Chondrocyte (in vitro differentiated cells): ENCODE measurements at regions not wholly inside any gene's neighbourhood (a gene's known extent, or its start where the extent isn't known, plus 50 kb on each side); places are given as distances from the start of the nearest gene placed in this dataset.
"Not testable (repeated sequence)": the region's sequence is repeated elsewhere in the genome, so short reads cannot be mapped to it uniquely, and the experiment has no call there.

Experiments
- DNase-seq: peaks from one replicate; pipeline ENCODE4 v3.0.0; 2021; ENCODE audit warnings: mixed read lengths, low spot score
- H3K27ac Mint-ChIP-seq: one replicate; pipeline ENCODE4 v1.8.0; 2021; ENCODE audit warnings: mild to moderate bottlenecking, moderate library complexity, mixed read lengths; ENCODE audit not compliant: unreplicated experiment
- H3K27me3 Mint-ChIP-seq: 2 replicates; pipeline ENCODE4 v1.8.0; 2021; ENCODE audit warnings: low read depth, mixed read lengths
- H3K36me3 Mint-ChIP-seq: 2 replicates; pipeline ENCODE4 v1.8.0; 2021; ENCODE audit warnings: low read depth, mixed read lengths
- H3K4me1 Mint-ChIP-seq: 2 replicates; pipeline ENCODE4 v1.8.0; 2021; ENCODE audit warnings: low read depth, mild to moderate bottlenecking, mixed read lengths
- H3K4me3 Mint-ChIP-seq: one replicate; pipeline ENCODE4 v1.8.0; 2021; ENCODE audit warnings: mild to moderate bottlenecking, moderate library complexity, mixed read lengths; ENCODE audit not compliant: unreplicated experiment
- H3K9me3 Mint-ChIP-seq: 2 replicates; pipeline ENCODE4 v1.8.0; 2021; ENCODE audit warnings: low read depth, mixed read lengths
- CTCF ChIP-seq: fragments of 200-600 bp; sonication (generic); IDR thresholded peaks from 2 replicates; pipeline ENCODE4 v1.5.0; 2021; ENCODE audit warnings: antibody characterized with exemption, mild to moderate bottlenecking, moderate library complexity

GRCh38 chr10:43922335-43923280, 273.9 kb upstream of the ZNF32 start:
- Mint-ChIP-seq H3K4me3 (no peak overlapping the region), H3K9me3 (peaks cover 6% of the 10 kb centered on the region), H3K4me1 (no peaks in the 10 kb centered on the region), H3K36me3 (no peaks in the 10 kb centered on the region), H3K27ac (no peak overlapping the region), H3K27me3 (peaks cover 6% of the 10 kb centered on the region)
- TF ChIP-seq CTCF, result peak; percentile 41
- no peak for DNase-seq

- no peaks in the 10 kb centered on the region for H3K36me3 Mint-ChIP-seq
- TF ChIP-seq CTCF, result no peak
- H3K9me3 Mint-ChIP-seq, result peaks cover 6% of the 10 kb centered on the region
- DNase-seq, result no peak
- H3K27me3 Mint-ChIP-seq, result peaks cover 2% of the 10 kb centered on the region
- no peak overlapping the region for H3K4me3 Mint-ChIP-seq
- no peak overlapping the region for H3K27ac Mint-ChIP-seq
- no peaks in the 10 kb centered on the region for H3K4me1 Mint-ChIP-seq
These were observed 273.2 kb upstream of the ZNF32 start for GRCh38 chr10:43921881-43922280.

GRCh38 chr10:43921478-43921877, 272.8 kb upstream of the ZNF32 start:
- no peak overlapping the region for H3K4me3 Mint-ChIP-seq
- H3K9me3 Mint-ChIP-seq, result peaks cover 8% of the 10 kb centered on the region
- peaks cover 2% of the 10 kb centered on the region for H3K36me3 Mint-ChIP-seq
- H3K27me3 Mint-ChIP-seq, result peaks cover 2% of the 10 kb centered on the region
- no peaks in the 10 kb centered on the region for H3K4me1 Mint-ChIP-seq
- TF ChIP-seq CTCF, result no peak
- no peak for DNase-seq
- H3K27ac Mint-ChIP-seq, result no peak overlapping the region

- not testable (repeated sequence) for H3K27me3 Mint-ChIP-seq, H3K4me3 Mint-ChIP-seq, DNase-seq, H3K27ac Mint-ChIP-seq, H3K36me3 Mint-ChIP-seq, H3K4me1 Mint-ChIP-seq
- peaks cover 11% of the 10 kb centered on the region for H3K9me3 Mint-ChIP-seq
These were observed 271.6 kb upstream of the ZNF32 start for GRCh38 chr10:43920236-43920758.

- no peaks in the 10 kb centered on the region for H3K4me1 Mint-ChIP-seq
- no peak for TF ChIP-seq CTCF
- no peak for DNase-seq
- H3K4me3 Mint-ChIP-seq, result no peak overlapping the region
- peaks cover 2% of the 10 kb centered on the region for H3K27me3 Mint-ChIP-seq
- H3K9me3 Mint-ChIP-seq, result peaks cover 5% of the 10 kb centered on the region
- no peak overlapping the region for H3K27ac Mint-ChIP-seq
- peaks cover 4% of the 10 kb centered on the region for H3K36me3 Mint-ChIP-seq
These were observed 265.1 kb upstream of the ZNF32 start for GRCh38 chr10:43913676-43914235.
